ENCODE measurements at regions not wholly inside any gene's neighbourhood (a gene's known extent, or its start where the extent isn't known, plus 50 kb on each side); places are given as distances from the start of the nearest gene placed in this dataset.
"Not testable (repeated sequence)": the region's sequence is repeated elsewhere in the genome, so short reads cannot be mapped to it uniquely, and the experiment has no call there.

GRCh38 chrX:40853004-40853815 lies 117.9 kb upstream of the MED14 start:
- no peak for DNase-seq (ENCODE audit: low read depth)

- no peak for DNase-seq (ENCODE audit: low read depth)
These were observed 118.4 kb upstream of the MED14 start for GRCh38 chrX:40853816-40854123.

GRCh38 chrX:40854242-40854641 lies 118.9 kb upstream of the MED14 start:
- DNase-seq (ENCODE audit: low read depth), result no peak

GRCh38 chrX:40855411-40855810 lies 120.1 kb upstream of the MED14 start:
- no peak for DNase-seq (ENCODE audit: low read depth)

- no peak for DNase-seq (ENCODE audit: low read depth)
These were observed 120.7 kb upstream of the MED14 start for GRCh38 chrX:40855932-40856515.

GRCh38 chrX:40861952-40862554 lies 126.7 kb upstream of the MED14 start:
- DNase-seq (ENCODE audit: low read depth), result not testable (repeated sequence)

- not testable (repeated sequence) for DNase-seq (ENCODE audit: low read depth)
These were observed 127.9 kb upstream of the MED14 start for GRCh38 chrX:40863260-40863659.

- DNase-seq (ENCODE audit: low read depth), result no peak
These were observed 128.3 kb upstream of the MED14 start for GRCh38 chrX:40863671-40864070.

- DNase-seq (ENCODE audit: low read depth), result no peak
These were observed 129.6 kb upstream of the MED14 start for GRCh38 chrX:40864972-40865371.

- no peak for DNase-seq (ENCODE audit: low read depth)
These were observed 131.6 kb upstream of the MED14 start for GRCh38 chrX:40866893-40867292.

- no peak for DNase-seq (ENCODE audit: low read depth)
These were observed 132.0 kb upstream of the MED14 start for GRCh38 chrX:40867352-40867751.

- no peak for DNase-seq (ENCODE audit: low read depth)
These were observed 133.5 kb upstream of the MED14 start for GRCh38 chrX:40868868-40869267.

- not testable (repeated sequence) for DNase-seq (ENCODE audit: low read depth)
These were observed 135.6 kb upstream of the MED14 start for GRCh38 chrX:40870982-40871381.

- DNase-seq (ENCODE audit: low read depth), result no peak
These were observed 136.2 kb upstream of the MED14 start for GRCh38 chrX:40871385-40872082.

GRCh38 chrX:40872351-40872750 lies 137.0 kb upstream of the MED14 start:
- no peak for DNase-seq (ENCODE audit: low read depth)

GRCh38 chrX:40875476-40875875 lies 140.1 kb upstream of the MED14 start:
- no peak for DNase-seq (ENCODE audit: low read depth)

- DNase-seq (ENCODE audit: low read depth), result no peak
These were observed 142.5 kb upstream of the MED14 start for GRCh38 chrX:40877887-40878286.

- no peak for DNase-seq (ENCODE audit: low read depth)
These were observed 143.4 kb upstream of the MED14 start for GRCh38 chrX:40878766-40879165.

GRCh38 chrX:40879172-40879571 lies 143.8 kb upstream of the MED14 start:
- not testable (repeated sequence) for DNase-seq (ENCODE audit: low read depth)

GRCh38 chrX:40880712-40881111 lies 145.4 kb upstream of the MED14 start:
- DNase-seq (ENCODE audit: low read depth), result no peak

- no peak for DNase-seq (ENCODE audit: low read depth)
These were observed 147.8 kb upstream of the MED14 start for GRCh38 chrX:40883021-40883619.

GRCh38 chrX:40885989-40886388 lies 150.6 kb upstream of the MED14 start:
- DNase-seq (ENCODE audit: low read depth), result no peak

Data from T follicular helper cell (primary cell).